NAMALWA (cell line): ENCODE measurements at regions not wholly inside any gene's neighbourhood (a gene's known extent, or its start where the extent isn't known, plus 50 kb on each side); places are given as distances from the start of the nearest gene placed in this dataset.
"Not testable (repeated sequence)": the region's sequence is repeated elsewhere in the genome, so short reads cannot be mapped to it uniquely, and the experiment has no call there.

Source experiments
- DNase-seq: peaks from one replicate; pipeline ENCODE4 v3.0.0-alpha.2; 2015; ENCODE audit warnings: low spot score

DNA sequence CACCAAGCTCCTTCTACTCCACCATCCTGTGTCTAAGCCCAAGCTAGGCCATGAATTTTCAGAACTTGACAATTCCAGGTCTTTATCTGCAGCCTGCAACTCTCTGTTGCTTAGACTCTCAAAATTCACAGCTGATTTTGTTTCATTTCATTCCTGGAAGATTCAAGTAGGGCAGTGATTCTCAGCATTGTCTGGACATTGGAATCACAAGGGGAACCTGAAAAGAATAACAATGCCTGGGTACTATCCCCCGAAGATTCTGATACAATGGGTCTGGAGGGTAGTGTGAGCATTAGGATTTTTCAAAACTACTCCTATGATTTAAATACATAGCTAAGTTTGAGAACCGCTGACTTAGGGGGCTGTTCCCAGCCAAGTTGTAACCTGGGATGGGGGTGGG, 534.7 kb upstream of the IL12A start:
- DNase-seq, result no peak

DNA sequence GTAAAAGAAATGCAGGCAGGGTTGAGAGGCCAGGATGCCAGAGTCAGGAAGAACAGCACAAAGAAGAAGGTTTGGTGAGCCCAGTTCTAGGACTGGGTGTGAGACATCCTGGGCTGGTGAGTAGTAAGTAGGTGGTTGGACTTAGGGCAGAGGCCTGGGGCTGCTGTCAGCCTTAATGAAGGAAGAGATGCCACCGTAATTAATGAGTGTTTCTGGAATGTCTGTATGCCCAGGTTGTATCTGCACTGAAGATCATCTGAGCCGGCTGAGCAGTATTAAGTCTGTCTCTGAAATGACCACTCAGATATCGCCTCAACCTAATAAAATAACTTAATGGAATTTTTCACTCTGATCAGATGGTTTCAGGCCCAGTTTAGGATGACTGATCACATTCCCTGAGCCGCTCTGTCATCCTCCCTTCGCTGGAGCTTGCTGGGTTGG, 532.9 kb upstream of the IL12A start:
- DNase-seq, result no peak

DNA sequence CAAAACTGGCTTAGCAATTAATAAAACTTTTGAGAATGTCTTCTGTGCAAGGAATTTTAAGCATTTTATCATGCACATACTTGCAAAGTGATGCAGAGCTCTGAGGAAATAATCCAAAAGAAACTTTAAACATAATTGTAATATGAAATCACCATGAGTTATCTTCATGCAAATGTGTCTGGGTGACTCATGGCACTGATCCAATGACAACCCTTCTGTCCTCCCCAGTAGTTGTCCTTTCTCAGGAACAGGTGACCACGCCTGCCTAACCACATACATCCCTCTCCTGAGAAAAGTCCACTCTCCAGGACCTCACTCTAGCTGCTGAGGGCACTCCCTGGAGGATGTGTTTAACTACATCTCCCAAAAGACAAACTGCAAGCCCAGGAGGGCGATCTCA, 530.6 kb upstream of the IL12A start:
- DNase-seq, result no peak

DNA sequence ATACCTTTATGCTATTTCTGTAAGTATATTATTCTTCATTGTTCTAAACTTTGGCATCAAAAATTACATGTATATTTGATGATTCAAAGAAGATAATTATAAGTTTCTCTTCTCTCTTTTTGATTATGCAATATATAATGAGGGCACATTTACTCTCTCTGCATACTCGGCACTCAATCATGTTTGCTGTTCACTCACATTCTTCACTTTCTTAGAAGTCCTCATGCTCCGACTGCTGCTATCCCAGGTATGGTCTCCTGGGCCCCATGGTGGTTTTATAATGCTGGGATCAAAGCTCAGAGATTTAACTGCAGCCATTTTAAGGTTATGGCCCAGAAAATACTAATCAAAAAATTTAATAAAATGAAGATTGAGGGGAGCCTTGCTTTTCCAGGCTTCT, 529.7 kb upstream of the IL12A start:
- no peak for DNase-seq

DNA sequence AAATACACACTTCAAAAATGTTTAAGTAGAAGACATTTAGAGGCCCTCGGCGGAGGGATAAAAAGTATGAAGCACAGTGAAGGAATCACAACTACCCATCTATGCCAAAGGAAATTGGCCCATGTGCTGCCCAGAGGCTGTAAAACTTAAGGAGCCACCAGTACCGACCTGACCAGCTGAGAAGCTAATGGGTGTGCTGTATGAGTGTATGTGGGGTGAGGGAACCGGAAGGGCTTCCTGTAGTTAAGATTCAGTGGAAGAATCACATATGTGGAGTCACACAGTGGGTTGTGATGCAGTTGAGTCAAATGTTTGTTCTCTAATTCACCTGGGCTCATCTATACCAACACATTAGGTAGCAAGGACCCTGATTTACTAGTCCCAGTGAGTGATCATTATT, 516.0 kb upstream of the IL12A start:
- no peak for DNase-seq

DNA sequence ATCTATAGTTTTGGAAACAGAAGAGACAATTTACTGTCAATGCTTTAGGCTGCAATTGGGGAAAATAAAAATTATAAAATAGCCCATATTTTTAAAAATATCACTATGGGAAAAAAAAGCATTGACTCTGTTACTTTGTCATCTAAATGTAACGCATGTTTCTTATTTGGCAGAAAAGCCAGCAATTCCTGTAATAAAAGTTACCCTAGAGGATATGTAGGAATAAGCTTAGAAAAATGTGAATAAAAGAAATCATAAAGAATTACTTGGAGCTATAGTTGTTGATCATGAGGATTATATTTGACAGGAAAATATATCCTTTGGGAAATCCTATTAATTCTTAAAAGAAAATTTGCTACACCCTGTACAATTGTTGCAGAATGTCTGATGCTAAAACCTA, 515.4 kb upstream of the IL12A start:
- DNase-seq, result no peak

DNA sequence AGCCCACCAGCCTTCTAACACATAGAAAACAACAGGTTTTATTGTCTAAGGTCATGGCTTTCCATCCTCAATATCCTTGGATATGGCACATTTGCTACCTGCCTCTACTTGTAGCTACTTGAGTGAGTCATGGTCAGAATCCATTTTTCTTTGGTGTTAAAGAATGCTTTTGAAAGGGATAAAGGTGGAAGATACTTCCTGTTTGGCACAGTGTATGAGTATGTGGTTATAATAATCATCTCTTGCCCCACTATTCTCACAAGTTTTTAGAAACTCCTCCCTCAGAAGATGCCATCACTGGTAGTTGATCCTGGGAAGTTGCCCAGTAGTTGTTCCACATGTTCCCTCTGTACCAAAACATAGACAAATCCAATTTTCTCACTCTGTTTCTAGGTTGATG, 508.6 kb upstream of the IL12A start:
- DNase-seq, result no peak

DNA sequence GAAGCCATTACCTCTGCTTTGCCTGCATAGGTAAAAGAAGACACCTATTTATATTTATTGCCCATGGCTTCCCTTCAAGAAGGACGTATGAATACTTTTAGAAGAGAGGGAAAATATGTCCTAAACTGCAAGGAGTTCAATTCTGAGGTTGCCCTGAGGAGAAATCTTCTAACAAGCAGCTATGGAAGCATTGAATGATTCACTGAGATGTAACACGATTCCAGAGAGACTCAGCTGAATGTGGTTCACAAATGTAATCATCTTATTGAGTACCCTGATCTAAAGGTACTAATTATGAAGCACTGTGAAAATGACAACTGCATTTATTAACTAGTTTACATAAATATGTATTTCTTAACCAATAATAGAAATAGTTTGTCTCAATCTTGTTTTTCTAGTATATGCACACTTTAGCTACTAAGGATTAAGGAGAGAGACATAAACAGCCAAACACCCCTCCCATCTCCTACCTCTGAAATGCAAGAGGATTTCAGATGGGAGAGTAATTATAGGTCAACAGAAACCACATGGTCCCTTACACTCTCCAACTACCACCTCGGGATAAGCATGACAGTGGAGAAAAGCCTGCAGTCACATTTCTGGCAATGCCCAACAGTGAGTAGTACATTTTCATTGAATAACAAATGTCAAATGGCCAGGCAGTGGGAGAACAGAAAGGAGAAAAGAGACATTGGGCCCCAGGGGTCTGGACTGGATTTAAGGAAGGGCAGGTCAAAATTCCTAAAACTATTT, 506.2 kb upstream of the IL12A start:
- no peak for DNase-seq

DNA sequence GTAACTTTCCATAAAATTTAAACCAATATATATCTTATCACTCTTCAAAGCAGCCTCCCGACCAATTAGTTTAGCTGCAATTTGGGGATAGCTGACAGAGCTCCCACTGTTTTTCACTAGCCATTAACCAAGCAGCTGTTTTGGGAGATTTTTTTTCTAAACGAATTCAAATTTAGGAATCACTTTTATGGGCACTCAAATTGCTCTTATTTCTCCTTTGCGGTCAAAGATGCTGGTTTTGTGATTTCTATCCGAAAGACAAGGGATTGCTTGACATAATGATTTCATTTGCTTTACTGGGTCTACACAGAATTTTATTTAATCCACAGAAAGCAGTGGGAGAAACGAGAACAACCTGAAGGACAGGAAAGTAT, 505.7 kb upstream of the IL12A start:
- DNase-seq, result no peak

DNA sequence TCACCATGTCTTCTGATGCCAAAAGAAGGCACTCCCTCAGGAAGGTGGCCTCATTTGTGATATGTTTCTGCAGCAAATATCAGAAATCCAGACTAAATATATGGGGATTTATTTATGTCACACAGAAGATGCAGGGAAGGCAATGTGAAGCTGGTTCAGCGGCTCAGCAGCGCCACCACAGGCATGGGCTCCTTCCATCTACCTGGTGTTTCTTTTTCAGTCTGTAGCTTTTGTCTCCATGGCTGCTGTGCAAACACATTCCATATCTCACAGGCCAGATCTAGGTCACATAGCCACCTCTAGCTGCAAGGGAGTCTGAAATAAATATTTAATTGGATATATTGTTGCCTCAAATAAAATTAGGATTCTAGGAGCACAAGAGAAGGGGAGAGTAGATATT, 502.1 kb upstream of the IL12A start:
- DNase-seq, result peak; percentile 34

DNA sequence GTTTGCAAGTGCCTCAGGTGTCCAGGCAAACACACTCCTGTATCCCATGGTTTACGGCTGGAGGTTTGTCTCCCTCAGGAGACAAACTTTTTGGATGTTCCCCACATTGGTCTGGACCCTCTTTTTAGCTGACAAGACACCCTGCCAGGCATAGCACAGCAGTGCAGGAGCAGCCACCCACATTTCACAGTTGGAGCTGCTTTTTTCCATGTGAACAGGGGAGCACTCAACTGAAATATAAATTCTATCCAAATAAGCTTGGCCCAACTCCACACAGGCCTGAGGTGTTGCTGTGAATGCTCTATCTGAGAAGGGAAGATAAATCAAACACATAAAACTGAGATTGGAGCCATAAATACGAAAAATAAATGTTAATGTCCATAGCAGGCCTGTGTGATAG, 501.3 kb upstream of the IL12A start:
- no peak for DNase-seq

DNA sequence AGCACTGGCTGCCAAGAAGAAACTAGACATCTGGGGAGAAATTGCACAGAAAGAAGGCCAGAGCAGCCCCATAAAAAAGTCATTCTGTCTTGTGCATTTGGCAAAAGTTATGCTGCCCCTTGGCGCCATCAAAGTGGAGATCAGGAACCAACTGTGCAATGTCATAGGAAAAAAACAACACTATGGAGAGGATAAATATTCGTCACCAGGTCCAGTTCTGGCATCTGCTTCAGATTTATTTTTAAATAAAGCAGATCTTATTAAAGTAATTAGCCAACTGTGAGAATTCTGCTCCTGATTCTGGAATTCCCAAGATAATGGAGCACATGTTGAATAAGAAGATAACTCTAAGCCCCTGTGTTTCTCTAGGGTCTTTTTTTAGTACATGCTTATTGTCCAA, 500.0 kb upstream of the IL12A start:
- DNase-seq, result no peak

DNA sequence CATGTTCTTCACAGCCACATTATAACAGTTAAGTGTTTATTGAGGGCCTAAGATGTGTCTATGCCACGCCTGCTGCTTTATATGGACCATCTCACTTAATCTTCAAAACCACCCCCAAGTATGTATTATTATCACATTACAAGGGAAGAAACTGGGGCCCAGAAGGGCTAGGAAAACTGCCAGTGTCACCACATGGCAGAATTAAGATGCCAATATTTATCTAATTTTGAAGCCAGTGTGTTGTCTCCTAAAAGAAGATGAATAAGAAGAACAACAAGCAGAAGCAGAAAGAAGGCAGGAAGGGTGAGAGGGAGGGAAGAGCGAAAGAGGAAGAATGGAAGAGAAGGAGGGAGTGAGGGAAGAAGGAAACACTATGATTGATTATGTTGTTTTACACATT, 491.3 kb upstream of the IL12A start:
- no peak for DNase-seq

DNA sequence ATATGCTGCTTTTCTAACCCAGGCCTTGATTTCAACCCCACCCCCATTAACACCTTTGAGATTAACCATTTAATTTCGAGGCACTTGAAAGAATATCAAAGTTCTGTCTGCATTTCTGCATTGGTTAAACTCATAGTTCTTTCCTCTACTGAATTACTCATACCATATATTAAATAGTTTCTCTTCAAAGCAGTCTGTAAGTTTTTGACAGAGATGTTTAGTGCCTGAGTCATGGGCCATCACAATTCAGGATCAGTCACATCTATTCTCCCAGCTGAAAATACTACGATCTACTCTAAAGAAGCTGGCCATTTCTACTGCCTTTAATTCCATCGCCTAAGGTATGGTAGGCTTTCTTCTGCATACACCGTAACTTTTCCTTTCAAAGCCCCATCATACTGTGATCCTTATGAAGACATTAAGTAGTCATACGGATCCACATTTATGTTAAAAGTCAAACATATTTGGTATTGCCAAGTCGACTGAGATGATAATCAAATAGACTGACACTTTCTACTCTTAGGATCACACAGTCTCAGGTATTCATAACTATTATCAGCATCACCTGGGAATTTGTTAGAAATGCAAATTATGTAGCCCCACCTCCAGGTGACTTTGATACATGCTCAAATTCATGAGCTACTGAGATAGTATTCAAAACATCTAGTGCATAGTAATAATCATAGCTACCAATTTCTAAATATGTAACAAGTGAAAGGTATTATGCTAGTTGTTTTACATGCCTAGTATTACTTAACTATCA, 489.4 kb upstream of the IL12A start:
- DNase-seq, result no peak

DNA sequence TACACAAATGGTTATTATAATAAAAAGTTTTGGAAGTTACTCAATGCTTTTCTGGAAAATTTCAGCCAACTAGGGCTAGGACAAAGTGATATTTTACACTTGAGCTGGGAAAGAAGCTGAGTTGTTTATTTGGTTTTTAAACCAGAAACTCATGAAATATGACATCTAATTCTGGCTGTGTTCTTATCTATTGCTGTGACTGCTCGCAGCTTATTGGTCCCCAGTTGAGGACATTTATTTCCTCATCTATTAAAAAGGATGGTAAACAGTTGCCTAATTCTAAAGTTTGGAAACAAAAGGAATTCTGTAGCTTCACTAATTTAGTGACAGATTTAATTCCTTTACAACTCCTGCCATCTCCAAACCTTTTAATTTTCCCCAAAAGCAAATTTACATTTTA, 487.6 kb upstream of the IL12A start:
- DNase-seq, result no peak

DNA sequence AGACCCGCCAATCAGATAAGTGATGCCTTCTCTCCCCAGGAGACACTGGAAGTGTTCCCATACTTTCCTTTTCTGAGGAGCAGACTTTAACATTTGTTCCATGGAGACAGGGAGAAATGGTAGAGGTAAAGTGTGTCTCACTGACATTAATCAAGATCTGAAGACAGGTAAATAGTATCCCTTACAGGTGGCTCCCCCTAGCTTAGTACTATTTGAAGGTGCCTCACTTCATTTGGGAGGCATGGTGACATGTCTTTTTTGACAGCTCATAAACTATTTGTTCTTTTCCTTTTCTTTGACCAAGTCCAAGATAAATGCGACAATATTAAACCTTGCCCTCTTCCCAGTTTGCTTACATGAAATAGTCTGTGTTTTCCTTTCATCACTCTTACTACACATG, 485.6 kb upstream of the IL12A start:
- DNase-seq, result no peak

DNA sequence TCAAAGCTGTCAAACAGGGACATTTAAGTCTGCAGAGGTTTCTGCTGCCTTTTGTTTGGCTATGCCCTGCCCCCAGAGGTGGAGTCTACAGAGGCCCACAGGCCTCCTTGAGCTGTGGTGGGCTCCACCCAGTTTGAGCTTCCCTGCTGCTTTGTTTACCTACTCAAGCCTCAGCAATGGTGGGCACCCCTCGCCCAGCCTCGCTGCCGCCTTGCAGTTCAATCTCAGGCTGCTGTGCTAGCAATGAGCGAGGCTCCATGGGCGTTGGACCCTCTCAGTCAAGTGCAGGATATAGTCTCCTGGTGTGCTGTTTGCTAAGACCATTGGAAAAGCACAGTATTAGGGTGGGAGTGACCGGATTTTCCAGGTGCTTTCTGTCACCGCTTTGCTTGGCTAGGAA, 477.6 kb upstream of the IL12A start:
- not testable (repeated sequence) for DNase-seq

DNA sequence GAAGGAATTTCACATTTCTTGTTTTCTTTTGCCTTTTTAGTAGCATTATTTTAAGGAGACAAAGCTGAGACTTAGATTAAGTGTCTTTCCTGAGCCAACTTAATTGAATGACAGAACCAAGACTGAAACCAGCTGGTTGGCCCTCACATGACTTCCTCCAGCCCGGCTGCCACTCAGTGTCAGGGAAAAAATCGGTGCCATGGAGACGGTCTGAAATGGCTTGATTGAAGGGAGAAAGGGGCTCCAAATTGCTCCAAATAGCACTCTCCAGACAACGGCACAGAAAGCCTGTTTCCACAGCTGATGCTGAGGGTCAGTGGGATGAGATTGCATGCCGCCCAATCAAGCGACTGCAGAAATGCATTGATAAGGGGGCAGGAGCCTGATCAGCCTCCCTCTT, 475.2 kb upstream of the IL12A start:
- no peak for DNase-seq

DNA sequence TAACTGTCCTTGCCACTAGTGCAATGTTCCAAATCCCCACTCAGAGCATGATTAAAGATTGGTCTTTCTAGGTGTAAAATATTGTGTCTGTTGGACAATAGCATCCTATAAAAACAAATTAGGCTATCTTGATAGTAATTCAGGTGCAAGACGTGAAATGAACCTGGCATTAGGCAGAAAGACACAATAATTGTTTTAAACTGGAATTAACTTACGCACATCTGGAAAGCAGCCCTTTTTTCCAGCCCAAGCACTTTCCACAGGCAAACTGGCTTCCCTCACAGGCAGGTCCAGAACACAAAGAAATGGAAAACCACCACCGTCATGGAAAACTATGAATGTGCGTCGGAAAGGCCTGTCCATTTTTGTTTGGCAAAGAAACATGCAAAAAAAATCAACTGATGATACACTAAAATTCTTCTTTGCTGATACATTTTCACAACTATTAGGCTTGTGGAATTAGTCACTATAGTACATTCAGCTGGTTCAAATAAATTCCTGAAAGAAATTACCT, 474.7 kb upstream of the IL12A start:
- no peak for DNase-seq

DNA sequence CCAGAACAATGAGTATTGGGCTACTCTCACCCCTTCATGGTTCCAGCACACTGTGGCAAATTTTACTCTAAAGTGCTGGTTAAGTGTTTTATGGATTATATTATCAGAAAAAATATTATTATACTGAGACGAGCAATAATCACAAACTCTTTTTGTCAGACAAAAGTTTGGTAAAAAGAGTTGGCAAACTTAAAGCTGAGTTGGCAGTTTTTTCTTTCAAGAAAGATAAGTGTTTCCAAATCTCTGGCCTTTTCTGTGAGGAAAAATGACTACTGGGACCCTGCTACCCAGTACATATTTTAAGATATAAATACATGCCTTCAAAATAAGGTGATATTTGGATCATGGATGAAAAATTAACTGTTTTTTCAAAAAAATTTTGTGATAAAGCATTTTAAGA, 471.5 kb upstream of the IL12A start:
- DNase-seq, result no peak

DNA sequence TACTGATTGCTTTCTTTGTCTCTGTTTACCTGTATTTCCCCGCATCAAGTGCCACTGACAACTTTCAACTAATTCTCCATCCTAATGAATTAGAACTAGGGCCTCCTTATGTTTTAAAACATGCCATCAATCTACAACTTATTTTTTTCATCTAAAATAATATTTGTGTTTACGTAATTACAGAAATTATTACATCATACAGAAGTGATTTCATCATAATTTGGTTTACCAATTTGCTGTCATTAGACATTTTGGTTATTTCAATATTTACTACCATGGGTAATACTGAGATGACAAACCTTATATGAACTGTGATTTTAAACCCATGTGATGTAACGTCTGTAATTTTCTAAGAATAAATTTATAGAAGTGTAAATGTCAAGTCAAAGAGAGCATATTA, 468.0 kb upstream of the IL12A start:
- no peak for DNase-seq

DNA sequence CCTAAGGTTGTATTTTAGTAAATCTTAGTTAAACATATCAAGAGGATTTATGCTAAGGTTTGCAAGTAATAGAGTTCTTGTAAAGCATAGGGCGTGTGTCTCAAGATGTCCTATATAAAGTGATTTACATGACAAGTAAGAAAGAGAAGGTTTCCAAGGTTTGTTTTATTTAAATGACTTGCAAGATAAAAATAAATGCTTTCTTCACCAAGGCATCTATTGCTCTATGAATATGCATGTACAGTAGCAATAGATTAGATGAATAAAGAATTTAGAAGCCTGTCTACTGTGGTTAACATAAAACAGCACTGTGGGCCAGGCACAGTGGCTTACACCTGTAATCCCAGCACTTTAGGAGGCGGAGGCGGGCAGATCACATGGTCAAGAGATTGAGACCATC, 466.4 kb upstream of the IL12A start:
- no peak for DNase-seq

DNA sequence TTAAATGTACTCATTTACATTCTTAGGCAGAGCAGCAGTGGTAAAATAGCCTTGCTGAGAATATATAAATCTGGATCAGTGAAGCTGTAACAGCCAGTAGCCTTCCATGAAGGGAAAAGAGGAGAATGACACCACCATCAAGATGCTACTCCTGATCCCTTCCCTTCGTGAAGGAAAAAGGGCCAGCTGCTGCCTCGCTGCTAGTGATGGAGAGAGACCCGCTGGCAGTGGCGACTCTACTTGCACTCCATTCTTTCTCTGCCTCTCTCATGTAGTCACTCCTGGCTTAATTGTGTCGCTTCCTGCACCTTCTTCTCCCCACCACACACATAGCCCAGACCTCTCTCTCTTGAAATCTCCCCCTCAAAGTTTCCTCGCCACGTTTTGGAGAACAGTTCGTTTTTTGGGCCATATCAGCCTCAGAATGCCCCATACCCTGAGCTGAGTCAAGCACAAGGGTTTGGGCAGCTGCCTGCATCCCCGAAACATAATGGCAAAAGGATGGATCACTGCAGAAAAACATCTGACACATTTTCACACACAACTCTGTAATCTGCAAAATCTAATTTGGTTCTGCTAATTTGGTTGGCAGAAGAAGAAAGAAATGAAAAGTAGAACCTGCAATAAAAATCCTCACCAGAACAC, 460.3 kb upstream of the IL12A start:
- DNase-seq, result no peak
